GM10266 (cell line): ENCODE measurements at regions not wholly inside any gene's neighbourhood (a gene's known extent, or its start where the extent isn't known, plus 50 kb on each side); places are given as distances from the start of the nearest gene placed in this dataset.
"Not testable (repeated sequence)": the region's sequence is repeated elsewhere in the genome, so short reads cannot be mapped to it uniquely, and the experiment has no call there.

Experiments used
- DNase-seq: peaks from one replicate; pipeline ENCODE4 v3.0.0; 2012; ENCODE audit errors: extremely low spot score
- TF ChIP-seq, protein P1 (sequence below): IDR thresholded peaks from 2 replicates; pipeline ENCODE4 v1.5.1; 2012; ENCODE audit warnings: mild to moderate bottlenecking, low read depth; ENCODE audit not compliant: control insufficient read depth, insufficient read depth; ENCODE audit errors: missing control alignments

DNA sequence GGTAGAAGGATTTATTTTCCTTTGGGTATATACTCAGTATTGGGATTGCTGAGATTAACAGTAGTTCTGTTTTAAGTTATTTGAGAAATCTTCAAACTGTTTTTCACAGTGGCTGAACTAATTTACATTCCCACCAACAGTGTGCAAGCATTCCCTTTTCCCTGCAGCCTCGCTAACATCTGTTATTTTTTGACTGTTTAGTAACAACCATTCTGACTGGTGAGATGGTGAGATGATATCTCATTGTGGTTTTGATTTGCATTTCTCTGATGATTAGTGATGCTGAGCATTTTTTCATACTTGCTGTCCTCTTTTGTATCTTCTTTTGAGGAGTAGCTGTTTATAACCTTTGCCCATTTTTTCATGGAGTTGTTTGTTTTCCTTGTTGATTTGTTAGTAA lies 457.8 kb downstream of the TRAM1L1 start:
- no peak for DNase-seq
- TF ChIP-seq, protein P1, sequence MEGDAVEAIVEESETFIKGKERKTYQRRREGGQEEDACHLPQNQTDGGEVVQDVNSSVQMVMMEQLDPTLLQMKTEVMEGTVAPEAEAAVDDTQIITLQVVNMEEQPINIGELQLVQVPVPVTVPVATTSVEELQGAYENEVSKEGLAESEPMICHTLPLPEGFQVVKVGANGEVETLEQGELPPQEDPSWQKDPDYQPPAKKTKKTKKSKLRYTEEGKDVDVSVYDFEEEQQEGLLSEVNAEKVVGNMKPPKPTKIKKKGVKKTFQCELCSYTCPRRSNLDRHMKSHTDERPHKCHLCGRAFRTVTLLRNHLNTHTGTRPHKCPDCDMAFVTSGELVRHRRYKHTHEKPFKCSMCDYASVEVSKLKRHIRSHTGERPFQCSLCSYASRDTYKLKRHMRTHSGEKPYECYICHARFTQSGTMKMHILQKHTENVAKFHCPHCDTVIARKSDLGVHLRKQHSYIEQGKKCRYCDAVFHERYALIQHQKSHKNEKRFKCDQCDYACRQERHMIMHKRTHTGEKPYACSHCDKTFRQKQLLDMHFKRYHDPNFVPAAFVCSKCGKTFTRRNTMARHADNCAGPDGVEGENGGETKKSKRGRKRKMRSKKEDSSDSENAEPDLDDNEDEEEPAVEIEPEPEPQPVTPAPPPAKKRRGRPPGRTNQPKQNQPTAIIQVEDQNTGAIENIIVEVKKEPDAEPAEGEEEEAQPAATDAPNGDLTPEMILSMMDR = no peak

DNA sequence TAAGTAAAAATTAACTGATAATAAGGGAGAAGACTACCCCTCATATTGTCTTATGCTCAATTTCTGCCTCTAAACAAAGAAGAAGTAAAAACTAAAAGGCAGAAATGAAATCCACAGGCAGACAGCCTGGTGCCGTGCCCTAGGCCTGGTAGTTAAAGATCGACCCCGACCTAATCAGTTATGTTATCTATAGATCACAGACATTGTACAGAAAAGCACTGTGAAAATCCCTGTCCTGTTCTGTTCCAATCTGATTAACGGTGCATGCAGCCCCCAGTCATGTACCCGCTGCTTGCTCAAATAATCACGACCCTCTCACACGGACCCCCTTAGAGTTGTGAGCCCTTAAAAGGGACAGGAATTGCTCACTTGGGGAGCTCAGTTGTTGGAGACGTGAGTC lies 465.9 kb downstream of the TRAM1L1 start:
- DNase-seq = not testable (repeated sequence)

DNA sequence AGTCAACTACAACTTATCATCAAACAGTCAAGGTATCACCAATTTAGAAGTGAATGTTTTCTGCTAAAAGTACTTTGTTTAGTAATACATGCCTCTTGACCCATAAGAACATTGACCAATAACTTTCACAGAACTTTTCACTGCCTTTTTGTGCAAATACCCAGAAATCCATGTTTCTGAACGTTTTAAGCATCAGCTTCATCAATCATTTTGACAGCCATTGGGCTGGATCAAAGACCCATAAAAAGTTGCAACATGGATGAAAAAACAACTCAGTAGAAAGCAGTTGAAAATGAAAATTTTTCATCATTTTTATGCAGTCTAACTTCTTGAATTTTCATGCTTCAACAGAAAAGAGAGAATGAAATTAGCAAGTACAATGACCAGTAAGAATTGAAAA lies 466.7 kb downstream of the TRAM1L1 start:
- DNase-seq = no peak

DNA sequence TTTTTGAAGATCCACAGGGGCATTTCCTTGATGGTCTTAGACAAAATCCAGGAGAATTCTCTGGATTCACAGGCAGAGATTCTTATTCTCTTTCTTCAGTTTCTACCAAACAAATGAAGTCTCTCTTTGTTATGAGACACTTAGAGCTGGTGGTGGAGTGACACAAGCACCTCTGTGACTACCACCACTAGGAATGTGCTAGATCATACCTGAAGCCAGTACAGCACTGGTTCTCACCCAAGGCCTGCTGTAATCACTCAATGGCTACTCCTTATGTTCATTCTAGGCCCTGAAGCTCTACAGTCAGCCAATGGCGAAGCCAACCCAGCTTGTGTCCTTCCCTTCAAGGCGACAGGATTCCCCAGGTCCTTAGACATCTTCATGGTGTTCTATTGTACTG lies 482.3 kb downstream of the TRAM1L1 start:
- no peak for DNase-seq

More for the DNA sequence above, 466.7 kb downstream of the TRAM1L1 start:
- TF ChIP-seq, protein P1 = no peak

DNA sequence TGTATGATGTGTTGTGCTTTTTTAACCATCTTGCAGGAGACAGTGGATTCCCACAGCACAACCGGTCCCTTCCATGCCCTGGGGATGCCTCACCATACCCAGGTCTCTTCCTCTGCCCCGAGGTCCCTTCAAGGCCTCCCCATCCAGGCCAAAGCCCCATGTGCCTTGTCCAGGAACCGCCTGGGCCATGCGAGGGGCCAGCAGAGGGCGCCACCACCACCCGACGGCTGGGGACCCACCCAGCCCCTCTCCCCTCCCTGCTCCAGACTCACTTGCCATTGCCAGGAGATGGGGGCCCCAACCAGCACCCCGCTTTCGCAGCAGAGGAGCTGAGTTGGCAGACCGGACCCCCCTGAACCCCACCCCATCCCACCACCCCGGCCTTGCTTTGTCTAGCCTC lies 485.5 kb downstream of the TRAM1L1 start:
- TF ChIP-seq, protein P1 = peak; percentile 38
- DNase-seq = no peak

More for the DNA sequence above, 482.3 kb downstream of the TRAM1L1 start:
- TF ChIP-seq, protein P1 = no peak

DNA sequence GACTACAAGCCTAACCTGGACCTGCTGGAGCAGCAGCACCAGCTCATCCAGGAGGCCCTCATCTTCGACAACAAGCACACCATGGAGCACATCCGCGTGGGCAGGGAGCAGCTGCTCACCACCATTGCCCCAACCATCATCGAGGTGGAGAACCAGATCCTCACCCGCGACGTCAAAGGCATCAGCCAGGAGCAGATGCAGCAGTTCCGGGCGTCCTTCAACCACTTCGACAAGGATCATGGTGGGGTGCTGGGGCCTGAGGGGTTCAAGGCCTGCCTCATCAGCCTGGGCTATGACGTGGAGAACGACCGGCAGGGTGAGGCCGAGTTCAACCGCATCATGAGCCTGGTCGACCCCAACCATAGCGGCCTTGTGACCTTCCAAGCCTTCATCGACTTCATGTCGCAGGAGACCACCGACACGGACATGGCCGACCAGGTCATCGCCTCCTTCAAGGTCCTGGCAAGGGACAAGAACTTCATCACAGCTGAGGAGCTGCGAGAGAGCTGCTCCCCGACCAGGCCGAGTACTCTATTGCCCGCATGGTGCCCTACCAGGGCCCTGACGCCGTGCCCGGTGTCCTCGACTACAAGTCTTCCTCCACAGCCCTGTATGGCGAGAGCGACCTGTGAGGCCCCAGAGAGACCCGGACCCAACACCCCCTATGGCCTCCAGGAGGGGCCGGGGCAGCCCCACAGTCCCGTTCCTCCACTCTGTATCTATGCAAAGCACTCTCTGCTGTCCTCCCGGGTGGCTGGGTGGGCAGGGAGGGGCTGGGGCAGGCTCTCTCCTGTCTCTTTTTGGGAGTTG lies 486.2 kb downstream of the TRAM1L1 start:
- TF ChIP-seq, protein P1 = no peak
- no peak for DNase-seq

DNA sequence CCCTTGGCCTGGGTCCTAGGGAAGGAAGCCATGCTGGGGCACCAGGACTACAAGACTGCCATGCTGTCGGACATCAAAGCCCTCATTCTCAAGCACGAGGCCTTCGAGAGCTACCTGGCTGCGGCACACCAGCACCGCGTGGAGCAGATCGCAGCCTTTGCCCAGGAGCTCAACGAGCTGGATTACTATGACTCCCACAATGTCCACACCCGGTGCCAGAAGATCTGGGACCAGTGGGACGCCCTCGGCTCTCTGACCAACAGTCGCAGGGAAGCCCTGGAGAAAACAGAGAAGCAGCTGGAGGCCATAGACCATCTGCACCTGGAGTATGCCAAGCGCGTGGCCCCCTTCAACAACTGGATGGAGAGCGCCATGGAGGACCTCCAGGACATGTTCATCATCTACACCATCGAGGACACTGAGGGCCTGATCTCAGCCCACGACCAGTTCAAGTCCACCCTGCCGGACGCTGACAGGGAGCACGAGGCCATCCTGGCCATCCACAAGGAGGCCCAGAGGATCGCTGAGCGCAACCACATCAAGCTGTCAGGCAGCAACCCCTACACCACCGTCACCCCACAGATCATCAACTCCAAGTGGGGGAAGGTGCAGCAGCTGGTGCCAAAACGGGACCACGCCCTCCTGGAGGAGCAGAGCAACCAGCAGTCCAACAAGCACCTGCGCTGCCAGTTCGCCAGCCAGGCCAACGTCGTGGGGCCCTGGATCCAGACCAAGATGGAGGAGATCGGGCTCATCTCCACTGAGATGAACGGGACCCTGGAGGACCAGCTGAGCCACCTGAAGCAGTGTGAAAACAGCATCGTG lies 487.0 kb downstream of the TRAM1L1 start:
- DNase-seq = no peak
- TF ChIP-seq, protein P1 = no peak
